GM18870 (cell line): ENCODE measurements at regions not wholly inside any gene's neighbourhood (a gene's known extent, or its start where the extent isn't known, plus 50 kb on each side); places are given as distances from the start of the nearest gene placed in this dataset.

ENCODE experiments used
- ATAC-seq: cut with Tn5 transposase; IDR thresholded peaks from one replicate; pipeline ENCODE4 v1.9.1; 2021; ENCODE audit warnings: moderate library complexity; ENCODE audit not compliant: unreplicated experiment

GRCh38 chr11:26777372-26777808 lies 55.5 kb upstream of the SLC5A12 start:
- ATAC-seq: no peak

GRCh38 chr11:26778000-26778757 lies 56.3 kb upstream of the SLC5A12 start:
- no peak for ATAC-seq

- ATAC-seq: no peak
These were observed 57.4 kb upstream of the SLC5A12 start for GRCh38 chr11:26779074-26779865.

- ATAC-seq: no peak
These were observed 58.7 kb upstream of the SLC5A12 start for GRCh38 chr11:26780376-26781085.

- ATAC-seq: no peak
These were observed 60.5 kb upstream of the SLC5A12 start for GRCh38 chr11:26782220-26782965.

DNA sequence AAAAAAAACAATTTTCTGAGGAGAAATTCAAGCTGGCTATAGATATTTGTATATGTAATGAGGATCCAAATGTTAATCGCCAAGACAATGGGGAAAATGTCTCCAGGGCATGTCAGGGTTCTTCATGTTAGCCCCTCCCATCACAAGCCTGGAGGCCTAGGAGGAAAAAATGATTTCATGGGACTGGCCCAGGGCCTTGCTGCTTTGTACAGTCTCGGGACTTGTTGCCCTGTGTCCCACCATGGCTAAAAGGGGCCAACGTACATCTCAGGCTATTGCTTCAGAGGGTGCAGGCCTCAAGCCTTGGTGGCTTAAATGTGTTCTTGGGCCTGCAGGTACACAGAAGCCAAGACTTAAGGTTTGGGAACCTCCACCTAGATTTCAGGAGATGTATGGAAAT lies 62.1 kb upstream of the SLC5A12 start:
- no peak for ATAC-seq

DNA sequence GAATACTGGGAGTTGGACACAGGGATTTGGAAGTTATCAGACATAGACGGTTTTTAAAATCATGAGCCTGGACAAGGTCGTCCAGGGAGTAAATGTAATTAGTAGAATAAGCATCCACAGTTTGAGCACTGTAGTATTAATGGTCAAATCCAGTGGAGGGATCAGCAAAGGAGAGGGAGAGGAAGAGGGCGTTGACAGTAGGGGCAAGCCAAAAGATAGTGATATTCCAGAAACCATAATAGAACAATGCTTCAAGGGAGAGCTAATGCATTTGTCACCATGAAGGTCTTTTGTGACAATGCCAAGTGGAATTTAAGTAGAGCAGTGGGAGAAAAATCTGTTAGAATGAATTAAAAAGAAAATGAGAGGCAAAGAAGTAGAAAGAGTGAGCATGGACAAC lies 68.9 kb upstream of the SLC5A12 start:
- no peak for ATAC-seq

GRCh38 chr11:26792941-26793340 lies 71.1 kb upstream of the SLC5A12 start:
- ATAC-seq: no peak

- no peak for ATAC-seq
These were observed 71.6 kb upstream of the SLC5A12 start for GRCh38 chr11:26793487-26793886.

DNA sequence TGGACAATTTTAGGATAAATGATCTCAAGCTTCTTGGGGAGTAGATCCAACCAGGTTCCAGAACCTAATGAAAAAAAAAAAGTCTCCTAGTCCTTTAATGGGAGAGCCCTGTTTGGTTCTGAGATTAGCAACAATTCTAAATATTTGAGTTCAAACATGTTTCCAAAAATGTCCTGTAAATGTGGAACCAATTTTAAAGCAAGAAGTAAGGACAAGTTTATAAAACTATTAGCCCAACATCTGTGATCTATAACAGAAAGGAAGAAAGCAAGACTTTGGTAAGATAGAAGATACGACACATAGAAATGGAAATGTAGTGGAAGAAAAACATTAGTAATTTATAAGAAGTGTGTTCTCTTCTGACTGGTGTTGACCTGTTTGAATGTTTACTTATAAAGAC lies 79.7 kb upstream of the SLC5A12 start:
- ATAC-seq: no peak

DNA sequence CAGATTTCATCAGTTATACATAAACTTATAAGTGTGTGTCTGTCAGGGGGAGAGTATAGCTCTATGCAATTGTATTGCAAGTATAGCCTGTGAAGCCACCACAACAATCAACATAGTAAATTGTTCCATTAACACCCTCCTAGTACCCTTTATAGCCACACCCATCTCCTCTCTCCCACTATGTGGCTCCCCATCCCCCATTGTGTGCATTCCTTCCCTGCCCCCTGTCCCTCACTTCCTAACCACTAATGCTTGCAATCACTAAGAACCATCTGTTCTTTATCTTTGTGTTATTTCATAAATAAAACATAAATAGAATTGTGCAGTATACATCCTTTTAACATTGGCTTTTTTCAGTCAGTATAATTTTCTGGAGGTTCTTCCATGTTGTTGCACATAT lies 83.1 kb upstream of the SLC5A12 start:
- ATAC-seq: no peak

DNA sequence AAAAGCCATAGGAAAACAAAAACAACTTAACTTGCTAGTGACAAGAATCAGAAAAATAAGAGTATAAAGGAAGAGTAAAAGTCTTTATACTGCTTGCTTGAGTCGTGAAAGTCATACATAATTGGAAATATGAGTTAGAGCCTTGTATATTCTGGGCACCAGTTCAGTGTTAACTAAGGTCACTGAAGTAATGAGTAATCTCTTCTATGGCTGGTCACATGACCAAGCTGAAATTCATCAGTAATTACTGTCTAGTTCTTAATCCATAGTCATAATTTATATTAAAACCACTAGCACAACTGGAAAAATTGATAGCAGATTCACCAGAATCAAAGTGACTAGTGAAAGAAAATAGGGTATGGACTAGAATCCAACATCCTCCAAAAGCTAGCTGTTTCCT lies 84.4 kb upstream of the SLC5A12 start:
- ATAC-seq: no peak

GRCh38 chr11:26820739-26821138 lies 98.9 kb upstream of the SLC5A12 start:
- no peak for ATAC-seq

- no peak for ATAC-seq
These were observed 102.1 kb upstream of the SLC5A12 start for GRCh38 chr11:26823963-26824362.

GRCh38 chr11:26827567-26828081 lies 105.8 kb upstream of the SLC5A12 start:
- peak; percentile 42 for ATAC-seq

GRCh38 chr11:26828288-26828687 lies 106.4 kb upstream of the SLC5A12 start:
- no peak for ATAC-seq

DNA sequence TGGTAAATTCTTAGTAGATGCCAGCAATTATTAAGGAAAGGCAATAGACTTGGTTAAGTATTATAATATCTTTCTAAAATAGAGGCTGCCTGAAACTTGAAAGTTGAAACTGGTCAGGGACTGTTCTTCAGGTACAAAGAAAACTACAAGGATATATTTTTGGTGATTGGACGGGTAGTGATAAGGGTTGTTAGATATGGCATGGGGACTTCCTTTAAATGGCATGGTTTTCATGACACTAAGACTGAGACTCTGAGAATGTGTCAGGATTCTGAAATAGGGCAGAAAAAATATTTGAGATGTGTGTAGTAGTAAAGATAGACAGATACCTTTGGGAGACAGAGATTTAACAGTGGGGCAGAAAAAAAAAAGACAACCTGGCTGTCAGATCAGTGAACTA lies 108.4 kb upstream of the SLC5A12 start:
- peak; percentile 58 for ATAC-seq

DNA sequence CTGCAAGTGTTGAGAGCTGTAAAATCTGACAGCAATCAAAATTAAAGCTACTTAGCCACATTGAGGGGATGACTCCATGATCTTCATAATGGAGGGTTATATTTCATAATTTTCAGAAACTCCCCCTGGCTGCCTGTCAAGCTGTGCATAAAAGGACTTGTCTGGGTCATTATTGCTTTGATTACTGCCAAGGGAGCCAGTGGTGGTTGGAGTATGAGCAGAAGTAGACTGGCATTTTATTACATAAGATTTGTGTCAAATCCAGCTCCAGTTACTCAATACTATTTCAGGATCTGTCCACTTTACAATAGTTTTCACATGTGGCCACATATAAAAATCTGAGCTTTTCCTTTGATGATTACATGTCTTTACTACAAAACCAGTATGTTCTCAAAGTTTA lies 108.9 kb upstream of the SLC5A12 start:
- ATAC-seq: no peak

DNA sequence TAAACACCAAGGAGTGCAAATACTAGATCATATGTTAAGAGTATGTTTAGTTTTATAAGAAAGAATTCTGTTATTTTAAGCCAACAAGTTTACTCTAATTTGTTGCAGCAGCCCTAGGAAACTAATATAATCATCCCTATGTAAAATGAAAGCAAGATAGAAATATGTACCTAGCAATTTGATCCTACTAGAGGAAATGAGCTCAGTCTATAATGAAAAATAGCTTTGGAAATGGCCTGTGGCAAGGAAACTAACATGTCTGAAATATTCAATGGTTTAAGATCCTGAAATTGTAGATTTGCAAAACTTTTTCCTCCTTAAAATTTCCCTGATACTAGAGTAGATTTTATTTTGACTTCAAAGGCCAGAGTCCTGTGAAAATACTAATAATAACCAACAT lies 112.7 kb upstream of the SLC5A12 start:
- no peak for ATAC-seq

- no peak for ATAC-seq
These were observed 113.8 kb upstream of the SLC5A12 start for GRCh38 chr11:26835611-26836010.

GRCh38 chr11:26837154-26837553 lies 115.3 kb upstream of the SLC5A12 start:
- no peak for ATAC-seq
